Vagina (tissue), 2 donors: ENCODE measurements at regions not wholly inside any gene's neighbourhood (a gene's known extent, or its start where the extent isn't known, plus 50 kb on each side); places are given as distances from the start of the nearest gene placed in this dataset.

ENCODE experiments used
- CTCF ChIP-seq, 3 experiments: fragments of 450-650 bp in 2 of 3; fragments of 200-600 bp in 1 of 3; sonication (generic) in 1 of 3; IDR thresholded peaks; one replicate each; pipeline ENCODE4 v1.5.1; 2017 to 2019; ENCODE audit warnings: antibody characterized with exemption in 3 of 3, mild to moderate bottlenecking in 2 of 3, moderate library complexity in 2 of 3
- POLR2AphosphoS5 ChIP-seq, 2 donors: sonication (generic); formaldehyde crosslinking; IDR thresholded peaks; one replicate each; pipeline ENCODE4 v1.9.0; 2017; ENCODE audit warnings: antibody characterized with exemption in 2 of 2, mild to moderate bottlenecking in 2 of 2, low read depth in 1 of 2; ENCODE audit not compliant: insufficient read depth in 1 of 2

GRCh38 chr3:28835751-28836150 is 445.1 kb upstream of the RBMS3 start:
- TF ChIP-seq CTCF (IDR thresholded peaks at IDR 0.05) (no peak), POLR2AphosphoS5 (IDR thresholded peaks at IDR 0.05; ENCODE audit: insufficient read depth in 1 of 2, low read depth in 1 of 2) (no peak)
